ENCODE measurements at regions not wholly inside any gene's neighbourhood (a gene's known extent, or its start where the extent isn't known, plus 50 kb on each side); places are given as distances from the start of the nearest gene placed in this dataset.
"Not testable (repeated sequence)": the region's sequence is repeated elsewhere in the genome, so short reads cannot be mapped to it uniquely, and the experiment has no call there.

- Mint-ChIP-seq H3K9me3 (no peaks in the 10 kb centered on the region), H3K27ac (no peak overlapping the region), H3K36me3 (no peaks in the 10 kb centered on the region), H3K27me3 (peaks cover 1% of the 10 kb centered on the region), H3K4me3 (no peak overlapping the region), H3K4me1 (peaks cover 8% of the 10 kb centered on the region)
- DNase-seq (ENCODE audit: low spot score in 2 of 2) (peak; percentile 48 to 49), ATAC-seq (ENCODE audit: low read depth) (peak; percentile 67)
Observed at GRCh38 chr4:9703391-9703790, 78.0 kb upstream of the DRD5 start.

GRCh38 chr4:9704126-9704525 is 77.3 kb upstream of the DRD5 start:
- not testable (repeated sequence) for ATAC-seq (ENCODE audit: low read depth); H3K27me3 Mint-ChIP-seq; DNase-seq (ENCODE audit: low spot score in 2 of 2); H3K9me3 Mint-ChIP-seq; H3K4me1 Mint-ChIP-seq; H3K36me3 Mint-ChIP-seq; H3K4me3 Mint-ChIP-seq
- peak overlapping the region; percentile 48 for H3K27ac Mint-ChIP-seq

GRCh38 chr4:9704551-9705332 is 76.7 kb upstream of the DRD5 start:
- no peak overlapping the region for H3K4me3 Mint-ChIP-seq

GRCh38 chr4:9707281-9707680 is 74.2 kb upstream of the DRD5 start:
- H3K27me3 Mint-ChIP-seq; H3K27ac Mint-ChIP-seq; H3K4me1 Mint-ChIP-seq; DNase-seq (ENCODE audit: low spot score in 2 of 2); H3K9me3 Mint-ChIP-seq; H3K36me3 Mint-ChIP-seq; ATAC-seq (ENCODE audit: low read depth); H3K4me3 Mint-ChIP-seq: not testable (repeated sequence)

More at GRCh38 chr4:9704551-9705332, 76.7 kb upstream of the DRD5 start:
- no peak for ATAC-seq (ENCODE audit: low read depth)
- H3K36me3 Mint-ChIP-seq = no peaks in the 10 kb centered on the region
- peaks cover 8% of the 10 kb centered on the region for H3K4me1 Mint-ChIP-seq
- no peak for DNase-seq (ENCODE audit: low spot score in 2 of 2)
- H3K9me3 Mint-ChIP-seq = no peaks in the 10 kb centered on the region
- H3K27ac Mint-ChIP-seq = no peak overlapping the region
- H3K27me3 Mint-ChIP-seq = peaks cover 1% of the 10 kb centered on the region

GRCh38 chr4:9707936-9708335 is 73.5 kb upstream of the DRD5 start:
- H3K4me3 Mint-ChIP-seq; H3K4me1 Mint-ChIP-seq; H3K27me3 Mint-ChIP-seq; ATAC-seq (ENCODE audit: low read depth); H3K27ac Mint-ChIP-seq; H3K36me3 Mint-ChIP-seq; DNase-seq (ENCODE audit: low spot score in 2 of 2); H3K9me3 Mint-ChIP-seq: not testable (repeated sequence)

GRCh38 chr4:9709724-9710123 is 71.7 kb upstream of the DRD5 start:
- Mint-ChIP-seq H3K9me3 (peaks cover 1% of the 10 kb centered on the region), H3K4me1 (no peaks in the 10 kb centered on the region), H3K27ac (no peak overlapping the region), H3K4me3 (no peak overlapping the region), H3K27me3 (no peaks in the 10 kb centered on the region), H3K36me3 (no peaks in the 10 kb centered on the region)
- no peak for DNase-seq (ENCODE audit: low spot score in 2 of 2)
- no peak for ATAC-seq (ENCODE audit: low read depth)

GRCh38 chr4:9715271-9715670 is 66.2 kb upstream of the DRD5 start:
- H3K9me3 Mint-ChIP-seq; H3K27ac Mint-ChIP-seq; H3K27me3 Mint-ChIP-seq; ATAC-seq (ENCODE audit: low read depth); H3K4me1 Mint-ChIP-seq; H3K36me3 Mint-ChIP-seq; DNase-seq (ENCODE audit: low spot score in 2 of 2); H3K4me3 Mint-ChIP-seq: not testable (repeated sequence)

GRCh38 chr4:9716093-9716492 is 65.3 kb upstream of the DRD5 start:
- Mint-ChIP-seq H3K27ac (no peak overlapping the region), H3K36me3 (no peaks in the 10 kb centered on the region), H3K27me3 (peaks cover 5% of the 10 kb centered on the region), H3K4me1 (peaks cover 4% of the 10 kb centered on the region), H3K9me3 (peaks cover 1% of the 10 kb centered on the region), H3K4me3 (no peak overlapping the region)
- DNase-seq (ENCODE audit: low spot score in 2 of 2) (no peak), ATAC-seq (ENCODE audit: low read depth) (no peak)

- H3K27me3 Mint-ChIP-seq; H3K36me3 Mint-ChIP-seq; H3K27ac Mint-ChIP-seq; H3K4me1 Mint-ChIP-seq; ATAC-seq (ENCODE audit: low read depth); H3K4me3 Mint-ChIP-seq; H3K9me3 Mint-ChIP-seq; DNase-seq (ENCODE audit: low spot score in 2 of 2): not testable (repeated sequence)
Observed at GRCh38 chr4:9718246-9718939, 63.0 kb upstream of the DRD5 start.

- not testable (repeated sequence) for DNase-seq (ENCODE audit: low spot score in 2 of 2); H3K4me1 Mint-ChIP-seq; H3K36me3 Mint-ChIP-seq; H3K27me3 Mint-ChIP-seq; H3K4me3 Mint-ChIP-seq; ATAC-seq (ENCODE audit: low read depth); H3K9me3 Mint-ChIP-seq; H3K27ac Mint-ChIP-seq
Observed at GRCh38 chr4:9722131-9722530, 59.3 kb upstream of the DRD5 start.

All from memory B cell (primary cell).